ENCODE measurements at regions not wholly inside any gene's neighbourhood (a gene's known extent, or its start where the extent isn't known, plus 50 kb on each side); places are given as distances from the start of the nearest gene placed in this dataset.

DNA sequence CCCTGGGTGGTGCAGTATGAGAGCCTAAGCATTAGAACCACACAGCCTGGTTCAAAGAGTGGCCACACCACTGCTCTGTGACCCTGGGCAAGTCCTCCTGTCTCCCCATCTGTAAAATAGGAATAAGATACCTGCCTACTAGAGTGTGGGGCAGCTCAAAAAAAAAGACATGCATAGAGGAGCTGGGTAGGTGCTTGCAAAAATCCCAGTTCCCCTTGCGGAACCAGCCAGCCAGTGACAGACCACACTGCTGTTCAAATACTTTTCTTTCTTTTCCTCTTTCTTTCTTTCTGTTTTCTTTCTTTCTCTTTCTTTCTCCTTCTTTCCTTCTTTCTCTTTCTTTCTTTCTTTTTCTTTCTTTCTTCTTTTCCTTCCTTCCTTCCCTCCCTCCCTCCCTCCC lies 63.0 kb upstream of the TRIM2 start:
- DNase-seq: no peak

DNA sequence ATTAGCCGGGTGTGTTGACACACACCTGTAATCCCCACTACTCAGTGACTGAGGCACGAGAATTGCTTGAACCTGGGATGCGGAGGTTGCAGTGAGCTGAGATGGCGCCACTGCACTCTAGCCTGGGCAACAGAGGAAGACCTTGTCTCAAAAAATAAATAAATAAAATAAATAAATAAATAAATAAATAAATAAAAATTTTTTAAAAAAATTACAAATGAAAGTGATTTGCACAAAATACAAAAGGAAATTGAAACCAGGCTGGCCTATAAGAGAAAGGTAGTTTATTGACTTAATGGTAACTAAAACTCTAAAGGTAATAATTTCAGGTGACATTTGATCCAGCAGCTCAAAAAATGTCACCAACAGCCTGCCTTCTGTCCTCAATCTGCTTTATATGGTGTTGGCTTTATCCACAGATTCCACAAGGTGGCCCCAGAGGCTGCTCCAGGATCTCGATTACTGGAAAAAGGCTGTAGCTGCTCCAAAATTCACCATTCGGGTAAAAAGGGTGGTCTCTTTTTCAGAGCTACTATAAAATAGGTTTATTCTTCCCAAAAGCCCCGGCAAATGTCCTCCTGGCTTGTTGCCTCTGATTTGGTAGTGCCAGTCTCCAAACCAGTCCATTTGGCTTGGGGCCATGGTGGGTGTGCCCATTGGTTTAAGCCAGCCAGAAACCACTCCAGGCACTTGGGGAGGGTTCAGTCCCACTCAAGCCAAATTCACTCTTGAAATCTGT lies 61.4 kb upstream of the TRIM2 start:
- DNase-seq: peak; percentile 67

DNA sequence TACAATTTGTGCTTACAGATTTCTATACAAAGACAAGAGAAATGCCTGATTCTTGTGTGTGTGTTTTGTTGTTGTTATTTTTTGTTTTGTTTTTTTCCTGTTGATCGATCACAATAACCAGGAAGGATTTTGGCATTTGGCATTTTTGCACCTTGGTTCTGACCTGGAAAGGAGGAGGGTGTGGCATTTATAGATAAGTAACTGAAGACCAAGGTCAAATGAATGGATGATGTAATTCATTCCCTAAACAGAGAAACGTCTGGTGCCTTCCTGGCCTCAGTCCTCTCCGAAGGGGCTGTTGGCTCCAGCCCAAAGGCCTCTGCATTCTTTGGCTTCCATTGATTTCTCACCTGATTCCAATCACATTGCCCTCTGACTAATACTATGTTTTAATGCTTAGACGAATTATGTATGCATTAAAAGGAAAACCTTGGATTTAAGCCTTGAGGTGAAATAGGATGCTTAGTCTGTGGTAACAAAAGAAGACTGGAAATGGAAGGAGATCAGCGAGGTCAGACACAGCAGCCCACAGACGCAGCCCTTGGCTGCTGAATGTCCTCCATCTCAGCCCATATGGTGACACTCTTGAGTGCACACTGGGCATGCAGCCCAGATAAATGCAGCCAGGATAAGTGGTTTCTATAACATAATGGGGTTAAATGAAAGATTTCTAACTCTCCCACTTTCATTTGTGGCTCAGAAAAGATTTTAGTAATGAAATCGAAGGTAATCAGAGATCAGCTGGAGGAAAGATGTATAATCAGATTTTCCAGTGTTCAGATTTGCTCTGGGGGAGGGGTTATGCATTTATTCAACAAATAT lies 60.5 kb upstream of the TRIM2 start:
- DNase-seq: no peak

DNA sequence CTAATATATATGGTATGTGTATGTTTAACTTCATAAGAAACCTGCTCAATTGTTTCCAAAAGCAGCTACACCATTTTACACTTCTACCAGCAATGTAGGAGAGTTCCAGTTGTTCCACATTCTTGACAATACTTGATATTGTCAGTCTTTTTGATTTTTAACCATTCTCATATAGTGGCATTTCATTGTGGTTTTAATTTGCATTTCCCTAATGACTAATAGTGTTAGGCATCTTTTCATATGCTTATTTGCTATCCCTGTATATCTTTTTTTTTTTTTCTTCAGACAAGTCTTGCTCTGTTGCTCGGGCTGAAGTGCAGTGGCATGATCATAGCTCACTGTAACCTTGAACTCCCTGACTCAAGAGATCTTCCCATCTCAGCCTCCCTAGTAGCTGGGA lies 58.2 kb upstream of the TRIM2 start:
- DNase-seq: no peak

DNA sequence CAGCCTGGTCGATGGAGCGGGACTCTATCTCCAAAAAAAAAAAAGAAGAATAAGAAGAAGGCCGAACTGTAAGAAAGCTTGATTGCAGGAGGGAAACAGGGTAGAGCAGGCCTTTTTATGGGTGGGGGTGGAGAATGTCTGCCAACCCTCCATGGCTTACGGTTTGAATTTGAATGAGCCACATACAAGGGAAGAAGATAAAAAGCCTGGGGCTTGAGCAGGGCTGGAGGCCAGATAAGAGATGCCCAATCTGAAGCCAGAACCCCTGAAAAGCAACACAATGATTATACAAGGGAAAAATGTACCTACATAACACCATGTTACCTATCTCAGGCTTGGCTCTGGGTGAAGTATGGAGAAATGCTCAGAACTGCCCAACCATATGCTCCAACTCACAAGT lies 57.3 kb upstream of the TRIM2 start:
- no peak for DNase-seq

DNA sequence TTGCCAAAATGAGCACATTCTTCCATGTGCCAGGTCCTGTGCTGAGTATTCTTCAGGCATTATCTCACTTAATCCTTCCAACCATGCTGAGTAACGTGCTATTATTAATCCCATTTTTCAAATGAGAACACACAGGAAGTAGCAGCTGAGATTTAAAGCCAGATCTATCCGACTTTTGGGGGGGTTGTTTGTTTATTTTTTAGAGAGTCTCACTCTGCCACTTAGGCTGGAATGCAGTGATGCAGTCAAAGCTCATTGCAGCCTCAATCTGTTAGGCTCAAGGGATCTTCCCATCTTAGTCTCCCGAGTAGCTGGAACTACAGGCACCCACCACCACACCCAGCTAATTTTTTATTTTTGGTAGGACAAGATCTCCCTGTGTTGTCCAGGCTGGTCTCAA lies 55.5 kb upstream of the TRIM2 start:
- no peak for DNase-seq

DNA sequence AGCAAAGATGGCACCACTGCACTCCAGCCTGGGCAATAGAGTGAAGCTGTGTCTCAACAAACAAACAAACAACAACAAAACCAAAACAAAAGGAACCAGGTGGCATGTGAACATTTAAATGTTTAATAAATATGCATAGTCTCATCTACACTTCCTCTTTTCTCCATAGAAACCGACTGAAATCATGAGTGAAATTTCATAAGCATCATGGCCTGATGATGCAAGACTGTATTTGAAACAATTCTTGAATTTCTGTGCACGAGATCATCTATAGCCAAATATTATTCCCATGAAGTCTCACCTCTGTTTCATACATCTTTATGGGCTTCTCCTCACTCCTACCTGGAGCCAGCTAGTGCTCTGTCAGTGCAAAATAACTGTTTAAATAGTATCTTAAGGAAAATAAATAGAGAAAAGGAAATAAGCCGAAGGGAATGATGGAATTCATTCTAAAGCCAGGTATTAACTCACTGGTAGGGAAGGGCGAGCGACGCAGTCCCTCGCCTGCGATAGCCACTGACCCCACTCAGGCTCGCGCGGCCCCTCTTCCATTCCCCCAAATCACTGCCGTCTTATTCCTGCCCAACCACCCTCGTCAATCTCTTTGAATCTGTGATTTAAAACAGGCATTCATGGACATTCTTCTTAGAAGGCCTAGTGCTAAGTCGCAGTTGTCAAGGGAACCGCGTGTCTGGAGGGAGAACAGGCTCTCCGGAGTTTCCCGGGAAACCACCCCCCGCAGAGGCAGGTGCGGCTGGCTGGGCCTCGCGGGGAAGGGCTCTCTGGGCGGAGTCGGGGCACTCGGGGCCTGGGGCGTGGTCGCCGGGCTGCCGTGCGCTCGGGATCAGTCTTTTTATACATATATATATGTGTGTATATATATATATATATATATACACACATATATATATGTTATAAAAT lies 52.4 kb upstream of the TRIM2 start:
- peak; percentile 51 for DNase-seq

DNA sequence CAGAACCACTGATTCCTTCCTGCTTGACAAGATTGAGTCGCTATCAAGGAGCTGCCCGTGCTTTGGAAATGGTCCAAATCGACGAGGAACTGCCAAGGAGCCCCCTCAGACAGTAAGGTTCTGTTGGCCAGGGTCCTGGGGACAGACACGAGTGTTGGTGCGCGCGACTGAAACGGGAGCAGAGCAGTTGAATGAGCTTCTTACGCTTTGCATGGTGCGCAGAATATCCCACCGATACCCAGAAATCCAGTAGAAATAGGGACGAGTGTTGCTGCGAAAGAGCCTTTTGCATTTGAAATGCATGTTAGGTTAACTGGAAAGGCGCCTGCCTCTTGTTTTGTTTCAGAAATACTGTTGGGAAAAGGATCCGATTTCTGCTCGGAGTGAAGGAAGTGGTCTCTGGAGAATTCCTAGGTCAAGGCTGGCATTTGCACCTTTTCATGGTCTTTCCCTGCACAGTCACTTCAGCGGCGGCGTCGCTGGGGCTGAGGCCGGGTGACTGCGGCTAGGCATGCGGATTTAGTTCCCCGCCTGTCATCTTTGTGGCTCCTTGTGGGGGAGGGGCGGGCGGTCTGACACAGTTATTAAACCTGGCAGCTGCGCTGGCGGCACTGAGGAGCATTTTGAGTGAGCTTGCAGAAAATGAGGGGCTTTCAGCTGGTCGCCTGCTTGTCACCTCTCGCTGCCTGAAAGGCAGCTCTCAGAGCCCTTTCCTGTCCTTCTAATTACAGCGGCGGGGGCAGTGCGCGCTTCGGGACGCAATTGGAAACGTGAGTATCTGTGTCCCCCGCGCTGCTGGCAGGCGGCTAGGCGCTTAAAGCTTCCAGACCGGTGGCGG lies 51.5 kb upstream of the TRIM2 start:
- peak; percentile 58 for DNase-seq

DNA sequence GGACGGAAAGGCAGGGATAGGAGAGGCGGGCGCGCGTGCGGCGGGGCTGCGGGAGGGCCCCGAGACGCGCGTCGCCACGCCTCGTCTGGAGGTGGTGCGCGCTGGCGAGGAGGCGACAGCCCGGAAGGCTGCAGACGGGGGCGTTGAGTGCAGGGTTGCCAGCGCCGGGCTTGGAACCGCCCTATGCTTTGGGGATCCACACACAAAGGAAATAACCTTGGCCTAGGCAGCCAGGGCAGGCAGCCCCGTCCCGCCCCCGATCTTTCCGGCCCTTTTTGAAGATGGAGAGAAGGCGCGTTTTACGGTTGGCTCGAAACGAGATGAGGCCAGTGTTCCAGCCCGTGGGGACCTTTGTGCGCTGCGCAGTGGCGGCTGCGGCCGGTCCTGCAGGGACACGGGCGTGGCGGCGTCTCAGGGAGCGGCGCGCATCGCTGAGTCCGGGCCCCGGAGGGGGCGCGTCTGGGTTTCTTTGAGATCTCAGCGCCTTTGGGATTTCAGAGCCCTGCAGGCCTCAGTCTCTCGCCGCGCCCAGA lies 50.8 kb upstream of the TRIM2 start:
- peak; percentile 75 for DNase-seq

DNA sequence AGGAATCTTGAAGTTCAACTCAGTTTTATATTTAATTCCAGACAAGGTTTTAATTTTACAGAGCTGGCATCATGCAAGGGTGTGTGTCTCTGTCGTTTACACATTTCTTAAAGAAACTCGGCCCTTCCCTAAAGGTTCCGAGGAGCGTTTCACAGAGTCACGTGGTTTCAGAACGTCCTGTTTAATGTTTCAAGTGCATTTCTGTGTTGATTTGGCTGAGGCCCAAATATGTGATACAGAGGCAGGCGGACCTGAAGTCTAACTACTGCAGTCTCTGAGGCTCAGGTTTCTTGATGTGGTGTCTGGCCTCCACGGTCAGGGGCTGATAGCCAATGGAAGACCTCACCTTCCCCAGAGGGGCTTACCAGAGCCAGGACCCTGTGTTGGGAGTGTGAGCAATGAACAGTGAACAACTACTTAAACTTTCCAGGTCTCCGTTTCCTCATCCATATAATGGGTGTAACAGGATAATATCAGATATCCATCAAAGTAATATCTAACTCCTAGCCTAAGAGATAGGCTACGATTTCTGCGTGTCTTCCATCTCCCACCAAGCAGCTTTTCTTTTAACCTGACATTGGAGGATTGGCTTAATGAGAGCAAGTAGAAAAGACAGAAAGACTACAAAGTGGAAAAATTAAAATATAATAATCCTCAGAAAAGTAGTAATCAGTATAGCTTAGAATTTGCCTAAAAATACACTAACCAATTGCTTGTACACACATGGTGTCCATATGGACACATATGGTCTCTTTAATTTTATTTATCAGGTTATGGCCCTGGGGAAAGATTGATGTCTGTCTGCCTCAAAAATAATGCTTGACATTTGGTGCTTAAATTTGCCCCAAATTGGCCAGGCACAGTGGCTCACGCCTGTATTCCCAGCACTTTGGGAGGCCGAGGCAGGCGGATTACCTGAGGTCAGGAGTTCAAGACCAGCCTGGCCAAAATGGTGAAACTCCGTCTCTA lies 50.0 kb upstream of the TRIM2 start:
- peak; percentile 28 for DNase-seq
